GM23338 (cell line): ENCODE measurements at regions not wholly inside any gene's neighbourhood (a gene's known extent, or its start where the extent isn't known, plus 50 kb on each side); places are given as distances from the start of the nearest gene placed in this dataset.

Experiments
- ATAC-seq: fragments of 200-7000 bp; cut with Tn5 transposase; 3 replicates; pipeline ENCODE4 v1.9.1; 2020
- DNase-seq: peaks from one replicate; pipeline ENCODE4 v3.0.0-alpha.2; 2015; ENCODE audit warnings: low spot score
- H2AFZ ChIP-seq: fragments of 200-600 bp; sonication (generic); 2 replicates; pipeline ENCODE4 v1.8.0; 2016; ENCODE audit warnings: antibody characterized with exemption, mild to moderate bottlenecking, moderate library complexity
- H3F3A ChIP-seq: fragments of 200-600 bp; sonication (generic); replicated peaks from 2 replicates; pipeline ENCODE4 v1.8.0; 2017; ENCODE audit warnings: antibody characterized with exemption, mixed run types, low read depth
- H3K27ac ChIP-seq: fragments of 200-600 bp; sonication (generic); 2 replicates; pipeline ENCODE4 v1.6.1; 2016; ENCODE audit warnings: low read depth
- H3K27me3 ChIP-seq: fragments of 200-600 bp; sonication (generic); 2 replicates; pipeline ENCODE4 v1.8.0; 2016; ENCODE audit warnings: mild to moderate bottlenecking, mixed run types, moderate library complexity; ENCODE audit not compliant: insufficient read depth
- H3K36me3 ChIP-seq: fragments of 200-600 bp; sonication (generic); 2 replicates; pipeline ENCODE4 v1.8.0; 2016; ENCODE audit warnings: mild to moderate bottlenecking; ENCODE audit not compliant: insufficient read depth
- H3K4me1 ChIP-seq: fragments of 200-600 bp; sonication (generic); 2 replicates; pipeline ENCODE4 v1.8.0; 2016; ENCODE audit warnings: mild to moderate bottlenecking, moderate library complexity; ENCODE audit not compliant: insufficient read depth
- H3K4me2 ChIP-seq: fragments of 200-600 bp; sonication (generic); 2 replicates; pipeline ENCODE4 v1.7.1; 2017; ENCODE audit warnings: mixed run types
- H3K4me3 ChIP-seq: fragments of 200-600 bp; sonication (generic); 2 replicates; pipeline ENCODE4 v1.6.1; 2016; ENCODE audit warnings: mixed run types
- H3K79me2 ChIP-seq: fragments of 200-600 bp; sonication (generic); replicated peaks from 2 replicates; pipeline ENCODE4 v1.8.0; 2017; ENCODE audit warnings: mild to moderate bottlenecking; ENCODE audit not compliant: insufficient read depth
- H3K9me2 ChIP-seq: fragments of 200-600 bp; sonication (generic); 2 replicates; pipeline ENCODE4 v1.8.0; 2017; ENCODE audit not compliant: insufficient read depth
- H4K20me1 ChIP-seq: fragments of 200-600 bp; sonication (generic); replicated peaks from 2 replicates; pipeline ENCODE4 v1.8.0; 2017; ENCODE audit warnings: mild to moderate bottlenecking; ENCODE audit not compliant: insufficient read depth
- H3K27ac Mint-ChIP-seq: 2 replicates; pipeline ENCODE4 v1.8.0; 2020; ENCODE audit warnings: inconsistent platforms, mild to moderate bottlenecking, moderate library complexity, mixed read lengths
- H3K27me3 Mint-ChIP-seq: 3 replicates; pipeline ENCODE4 v1.8.0; 2022; ENCODE audit warnings: low read depth, mild to moderate bottlenecking, moderate library complexity, mixed read lengths, inconsistent platforms; ENCODE audit not compliant: insufficient read depth, poor library complexity
- H3K36me3 Mint-ChIP-seq: 3 replicates; pipeline ENCODE4 v1.8.0; 2021; ENCODE audit warnings: low read depth, mild to moderate bottlenecking, inconsistent platforms, moderate library complexity, mixed read lengths
- H3K4me1 Mint-ChIP-seq: 3 replicates; pipeline ENCODE4 v1.8.0; 2020; ENCODE audit warnings: mild to moderate bottlenecking, inconsistent platforms, mixed read lengths
- H3K4me3 Mint-ChIP-seq: 3 replicates; pipeline ENCODE4 v1.8.0; 2021; ENCODE audit warnings: moderate library complexity, mild to moderate bottlenecking, inconsistent platforms, mixed read lengths
- H3K9me3 Mint-ChIP-seq: 3 replicates; pipeline ENCODE4 v1.8.0; 2020; ENCODE audit warnings: moderate library complexity, mild to moderate bottlenecking, inconsistent platforms, mixed read lengths
- CREB1 ChIP-seq: fragments of 250-450 bp; sonication (Bioruptor Pico); IDR thresholded peaks from 2 replicates; pipeline ENCODE4 v1.5.0; 2020; ENCODE audit warnings: low read depth, mild to moderate bottlenecking, moderate library complexity
- CTCF ChIP-seq, 2 experiments: fragments of 200-600 bp in 1 of 2; sonication (generic) in 1 of 2; conservative IDR thresholded peaks; 2 replicates each; pipeline versions ENCODE4 v1.5.1 to v1.6.1; 2016 to 2017; ENCODE audit warnings: antibody characterized with exemption in 2 of 2, low read depth in 2 of 2, mild to moderate bottlenecking in 2 of 2, moderate library complexity in 1 of 2
- EZH2 ChIP-seq: fragments of 200-600 bp; sonication (generic); IDR thresholded peaks from one replicate; pipeline ENCODE4 v1.8.0; 2017; ENCODE audit warnings: antibody characterized with exemption, mild to moderate bottlenecking, low read depth; ENCODE audit not compliant: unreplicated experiment
- EZH2phosphoT487 ChIP-seq: fragments of 200-600 bp; sonication (generic); IDR thresholded peaks from one replicate; pipeline ENCODE4 v1.8.1; 2018; ENCODE audit warnings: antibody characterized with exemption; ENCODE audit not compliant: unreplicated experiment
- JUNB ChIP-seq: IDR thresholded peaks from one replicate; pipeline ENCODE4 v1.6.1; 2016; ENCODE audit warnings: antibody characterized with exemption; ENCODE audit not compliant: unreplicated experiment
- NANOG ChIP-seq: IDR thresholded peaks from 2 replicates; pipeline ENCODE4 v1.6.1; 2016; ENCODE audit warnings: antibody characterized with exemption, borderline replicate concordance
- POLR2AphosphoS5 ChIP-seq: IDR thresholded peaks from 2 replicates; pipeline ENCODE4 v1.6.1; 2016; ENCODE audit warnings: antibody characterized with exemption, low read depth
- STAT1 ChIP-seq: IDR thresholded peaks from one replicate; pipeline ENCODE4 v1.6.1; 2016; ENCODE audit warnings: antibody characterized with exemption; ENCODE audit not compliant: unreplicated experiment
- ZNF114 ChIP-seq: fragments of 250-450 bp; sonication (Bioruptor Pico); IDR thresholded peaks from 2 replicates; pipeline ENCODE4 v1.5.0; 2020; ENCODE audit warnings: mild to moderate bottlenecking, moderate library complexity
- ZNF331 ChIP-seq: fragments of 250-450 bp; sonication (Bioruptor Pico); IDR thresholded peaks from 2 replicates; pipeline ENCODE4 v1.5.0; 2020; ENCODE audit warnings: low read depth, mild to moderate bottlenecking, moderate library complexity
- ZNF462 ChIP-seq: fragments of 250-450 bp; sonication (Bioruptor Pico); IDR thresholded peaks from 2 replicates; pipeline ENCODE4 v1.5.0; 2020; ENCODE audit warnings: mild to moderate bottlenecking, moderate library complexity
- TF ChIP-seq, protein P1 (sequence below): IDR thresholded peaks from one replicate; pipeline ENCODE4 v1.6.1; 2018; ENCODE audit warnings: antibody characterized with exemption; ENCODE audit not compliant: unreplicated experiment
- TF ChIP-seq, protein P2 (sequence below): IDR thresholded peaks from 2 replicates; pipeline ENCODE4 v1.6.1; 2016; ENCODE audit warnings: antibody characterized with exemption

DNA sequence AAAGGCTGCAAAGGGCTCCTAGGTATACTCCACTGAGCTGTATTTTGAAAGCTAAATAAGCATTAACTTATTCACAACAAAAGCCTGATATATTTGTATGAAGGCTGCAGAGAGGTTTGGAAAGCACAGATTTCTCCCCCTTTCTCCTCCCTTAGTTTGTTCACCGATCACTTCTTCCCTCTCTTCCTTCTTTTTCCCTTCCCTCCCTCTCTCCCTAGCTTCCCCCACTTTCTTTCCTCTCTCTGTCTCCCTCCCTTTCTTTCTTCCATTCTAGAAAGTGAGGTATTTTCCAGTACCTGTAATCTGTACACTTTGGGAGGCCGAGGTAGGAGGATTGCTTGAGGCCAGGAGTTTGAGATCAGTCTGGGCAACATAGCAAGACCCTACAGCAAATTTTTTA lies 62.1 kb downstream of the HHEX start:
- no peaks in the 10 kb centered on the region for H3K36me3 ChIP-seq
- no peaks in the 10 kb centered on the region for H4K20me1 ChIP-seq
- H3K4me2 ChIP-seq, result no peak overlapping the region
- H3F3A ChIP-seq, result no peaks in the 10 kb centered on the region
- H3K36me3 Mint-ChIP-seq, result no peaks in the 10 kb centered on the region
- no peak overlapping the region for H3K4me3 ChIP-seq
- H3K27me3 Mint-ChIP-seq, result peaks cover 3% of the 10 kb centered on the region
- peaks cover 11% of the 10 kb centered on the region for H3K4me1 Mint-ChIP-seq
- H3K27ac ChIP-seq, result no peak overlapping the region
- no peaks in the 10 kb centered on the region for H3K79me2 ChIP-seq
- ATAC-seq (no peak), DNase-seq (no peak)
- peaks cover 4% of the 10 kb centered on the region; the same call in 1 of the 2 replicates for H3K4me1 ChIP-seq
- H3K9me3 Mint-ChIP-seq, result no peaks in the 10 kb centered on the region
- H3K27ac Mint-ChIP-seq, result no peak overlapping the region
- H2AFZ ChIP-seq, result no peak overlapping the region
- H3K4me3 Mint-ChIP-seq, result no peak overlapping the region
- H3K9me2 ChIP-seq, result no peaks in the 10 kb centered on the region
- no peaks in the 10 kb centered on the region for H3K27me3 ChIP-seq
- TF ChIP-seq STAT1, result no peak
- TF ChIP-seq CREB1 (CRISPR knock-in tag), result no peak
- TF ChIP-seq EZH2, result no peak
- no peak for TF ChIP-seq EZH2phosphoT487
- no peak for TF ChIP-seq ZNF114 (CRISPR knock-in tag)
- TF ChIP-seq CTCF (conservative IDR thresholded peaks at IDR 0.05; ENCODE audit: low read depth in 2 of 2), result no peak
- TF ChIP-seq, protein P1, sequence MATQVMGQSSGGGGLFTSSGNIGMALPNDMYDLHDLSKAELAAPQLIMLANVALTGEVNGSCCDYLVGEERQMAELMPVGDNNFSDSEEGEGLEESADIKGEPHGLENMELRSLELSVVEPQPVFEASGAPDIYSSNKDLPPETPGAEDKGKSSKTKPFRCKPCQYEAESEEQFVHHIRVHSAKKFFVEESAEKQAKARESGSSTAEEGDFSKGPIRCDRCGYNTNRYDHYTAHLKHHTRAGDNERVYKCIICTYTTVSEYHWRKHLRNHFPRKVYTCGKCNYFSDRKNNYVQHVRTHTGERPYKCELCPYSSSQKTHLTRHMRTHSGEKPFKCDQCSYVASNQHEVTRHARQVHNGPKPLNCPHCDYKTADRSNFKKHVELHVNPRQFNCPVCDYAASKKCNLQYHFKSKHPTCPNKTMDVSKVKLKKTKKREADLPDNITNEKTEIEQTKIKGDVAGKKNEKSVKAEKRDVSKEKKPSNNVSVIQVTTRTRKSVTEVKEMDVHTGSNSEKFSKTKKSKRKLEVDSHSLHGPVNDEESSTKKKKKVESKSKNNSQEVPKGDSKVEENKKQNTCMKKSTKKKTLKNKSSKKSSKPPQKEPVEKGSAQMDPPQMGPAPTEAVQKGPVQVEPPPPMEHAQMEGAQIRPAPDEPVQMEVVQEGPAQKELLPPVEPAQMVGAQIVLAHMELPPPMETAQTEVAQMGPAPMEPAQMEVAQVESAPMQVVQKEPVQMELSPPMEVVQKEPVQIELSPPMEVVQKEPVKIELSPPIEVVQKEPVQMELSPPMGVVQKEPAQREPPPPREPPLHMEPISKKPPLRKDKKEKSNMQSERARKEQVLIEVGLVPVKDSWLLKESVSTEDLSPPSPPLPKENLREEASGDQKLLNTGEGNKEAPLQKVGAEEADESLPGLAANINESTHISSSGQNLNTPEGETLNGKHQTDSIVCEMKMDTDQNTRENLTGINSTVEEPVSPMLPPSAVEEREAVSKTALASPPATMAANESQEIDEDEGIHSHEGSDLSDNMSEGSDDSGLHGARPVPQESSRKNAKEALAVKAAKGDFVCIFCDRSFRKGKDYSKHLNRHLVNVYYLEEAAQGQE, result no peak
- no peak for TF ChIP-seq ZNF462 (CRISPR knock-in tag)
- TF ChIP-seq JUNB, result no peak
- TF ChIP-seq NANOG, result no peak
- TF ChIP-seq, protein P2, sequence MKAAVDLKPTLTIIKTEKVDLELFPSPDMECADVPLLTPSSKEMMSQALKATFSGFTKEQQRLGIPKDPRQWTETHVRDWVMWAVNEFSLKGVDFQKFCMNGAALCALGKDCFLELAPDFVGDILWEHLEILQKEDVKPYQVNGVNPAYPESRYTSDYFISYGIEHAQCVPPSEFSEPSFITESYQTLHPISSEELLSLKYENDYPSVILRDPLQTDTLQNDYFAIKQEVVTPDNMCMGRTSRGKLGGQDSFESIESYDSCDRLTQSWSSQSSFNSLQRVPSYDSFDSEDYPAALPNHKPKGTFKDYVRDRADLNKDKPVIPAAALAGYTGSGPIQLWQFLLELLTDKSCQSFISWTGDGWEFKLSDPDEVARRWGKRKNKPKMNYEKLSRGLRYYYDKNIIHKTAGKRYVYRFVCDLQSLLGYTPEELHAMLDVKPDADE, result no peak
- TF ChIP-seq ZNF331 (CRISPR knock-in tag), result no peak
- no peak for TF ChIP-seq POLR2AphosphoS5
